ENCODE measurements at regions not wholly inside any gene's neighbourhood (a gene's known extent, or its start where the extent isn't known, plus 50 kb on each side); places are given as distances from the start of the nearest gene placed in this dataset.

DNA sequence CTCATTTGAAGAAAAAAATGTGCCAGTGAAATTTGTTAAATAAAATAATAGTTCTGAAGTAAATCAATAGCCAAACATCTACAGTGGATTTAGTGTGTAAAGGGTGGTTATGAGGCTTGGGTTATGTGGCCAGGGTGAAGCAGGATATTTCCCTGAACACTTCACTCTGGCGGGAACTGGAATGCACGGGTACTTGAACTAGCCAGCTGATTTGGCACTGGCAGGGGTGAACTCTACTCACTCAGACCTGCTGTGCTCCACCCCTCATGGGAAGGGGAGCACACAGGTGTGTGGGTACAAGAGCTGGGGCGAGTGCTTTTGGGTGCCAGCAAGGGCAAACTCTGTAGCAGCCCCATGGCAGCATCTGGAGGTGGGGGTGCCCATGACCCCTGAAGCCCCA, 278.2 kb downstream of the CALCRL start:
- FAIRE-seq = no peak
- H3K9me3 Mint-ChIP-seq (ENCODE audit: unreplicated experiment) = no peaks in the 10 kb centered on the region
- no peak overlapping the region for H3K4me2 ChIP-seq (ENCODE audit: low read length)
- TF ChIP-seq EZH2 (IDR thresholded peaks at IDR 0.05; ENCODE audit: insufficient read depth, low read length) = no peak
- TF ChIP-seq, protein P1, sequence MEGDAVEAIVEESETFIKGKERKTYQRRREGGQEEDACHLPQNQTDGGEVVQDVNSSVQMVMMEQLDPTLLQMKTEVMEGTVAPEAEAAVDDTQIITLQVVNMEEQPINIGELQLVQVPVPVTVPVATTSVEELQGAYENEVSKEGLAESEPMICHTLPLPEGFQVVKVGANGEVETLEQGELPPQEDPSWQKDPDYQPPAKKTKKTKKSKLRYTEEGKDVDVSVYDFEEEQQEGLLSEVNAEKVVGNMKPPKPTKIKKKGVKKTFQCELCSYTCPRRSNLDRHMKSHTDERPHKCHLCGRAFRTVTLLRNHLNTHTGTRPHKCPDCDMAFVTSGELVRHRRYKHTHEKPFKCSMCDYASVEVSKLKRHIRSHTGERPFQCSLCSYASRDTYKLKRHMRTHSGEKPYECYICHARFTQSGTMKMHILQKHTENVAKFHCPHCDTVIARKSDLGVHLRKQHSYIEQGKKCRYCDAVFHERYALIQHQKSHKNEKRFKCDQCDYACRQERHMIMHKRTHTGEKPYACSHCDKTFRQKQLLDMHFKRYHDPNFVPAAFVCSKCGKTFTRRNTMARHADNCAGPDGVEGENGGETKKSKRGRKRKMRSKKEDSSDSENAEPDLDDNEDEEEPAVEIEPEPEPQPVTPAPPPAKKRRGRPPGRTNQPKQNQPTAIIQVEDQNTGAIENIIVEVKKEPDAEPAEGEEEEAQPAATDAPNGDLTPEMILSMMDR (IDR thresholded peaks at IDR 0.05; ENCODE audit: insufficient read depth, low read depth, low read length) = no peak
- no peaks in the 10 kb centered on the region for H3K36me3 Mint-ChIP-seq (ENCODE audit: low read depth, unreplicated experiment)
- no peaks in the 10 kb centered on the region for H3K79me2 ChIP-seq (ENCODE audit: insufficient read depth, low read length)
- no peaks in the 10 kb centered on the region for H3K27me3 ChIP-seq (ENCODE audit: insufficient read depth, low read length)
- no peaks in the 10 kb centered on the region for H3K27me3 Mint-ChIP-seq (ENCODE audit: low read depth, unreplicated experiment)
- H3K9me3 ChIP-seq (ENCODE audit: insufficient read depth, low read depth, low read length) = no peaks in the 10 kb centered on the region
- no peaks in the 10 kb centered on the region for H3K4me1 ChIP-seq (ENCODE audit: insufficient read depth, low read length)
- no peaks in the 10 kb centered on the region for H3K36me3 ChIP-seq (ENCODE audit: insufficient read depth, low read length)
- DNase-seq (ENCODE audit: low read depth) = no peak
- no peak overlapping the region for H3K27ac ChIP-seq (ENCODE audit: low read depth, low read length)
- no peak overlapping the region for H3K9ac ChIP-seq (ENCODE audit: low read length)
- H3K27ac Mint-ChIP-seq (ENCODE audit: unreplicated experiment) = no peak overlapping the region
- H3K4me1 Mint-ChIP-seq (ENCODE audit: low read depth, unreplicated experiment) = peaks cover 2% of the 10 kb centered on the region
- H3K4me3 Mint-ChIP-seq (ENCODE audit: unreplicated experiment) = no peak overlapping the region
- no peak overlapping the region for H3K4me3 ChIP-seq (ENCODE audit: insufficient read depth, low read depth, low read length)
- no peak overlapping the region for H2AFZ ChIP-seq (ENCODE audit: low read depth, low read length)
- H4K20me1 ChIP-seq (ENCODE audit: insufficient read depth, low read length) = no peaks in the 10 kb centered on the region

DNA sequence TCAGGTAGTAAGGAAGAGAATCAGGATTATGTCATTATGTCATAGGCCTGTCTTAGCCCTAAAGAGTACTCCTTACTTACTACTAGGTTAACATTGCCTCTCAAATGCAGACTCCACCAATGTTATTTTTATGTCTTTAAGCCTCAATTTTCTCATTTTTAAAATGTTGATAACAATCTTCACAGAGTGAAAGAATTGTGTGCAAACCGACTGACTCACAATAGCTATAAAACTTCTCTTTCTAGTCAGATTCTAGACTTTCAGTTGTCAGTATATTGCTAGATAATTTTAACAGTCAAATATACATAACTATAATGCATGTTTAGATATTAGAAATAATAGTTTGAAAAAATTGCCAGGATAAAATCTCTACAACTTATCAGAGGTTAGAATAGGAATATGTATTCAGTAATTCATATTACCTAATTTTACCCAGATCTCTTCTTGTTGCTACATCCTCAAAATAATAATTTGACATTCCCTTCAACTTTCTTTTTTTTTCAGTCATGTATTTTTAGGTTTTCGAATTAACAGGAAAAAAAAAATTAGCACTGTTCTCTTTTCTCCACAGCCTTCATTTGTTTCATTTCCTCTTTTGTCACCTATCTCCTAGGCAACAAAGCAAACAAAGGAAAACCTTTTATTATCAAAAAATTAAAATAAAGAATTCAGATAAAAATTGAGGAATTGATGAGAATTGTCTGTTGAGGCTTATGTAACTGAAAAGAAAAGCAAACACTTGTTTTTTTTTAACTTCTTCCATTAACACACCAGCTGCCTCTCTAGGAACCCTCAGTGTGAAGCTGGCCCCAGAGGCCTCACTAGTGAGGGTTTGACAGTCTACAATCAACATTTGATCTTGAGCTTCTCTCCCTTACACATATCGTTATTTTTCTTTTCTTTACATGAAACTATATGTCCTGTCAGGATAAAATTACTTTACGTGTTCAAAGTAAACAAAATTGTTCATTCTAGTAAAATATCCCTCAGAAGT, 279.0 kb downstream of the CALCRL start:
- Histone ChIP-seq H3K9me3 (ENCODE audit: insufficient read depth, low read depth, low read length) (no peaks in the 10 kb centered on the region), H3K9ac (ENCODE audit: low read length) (no peak overlapping the region), H3K36me3 (ENCODE audit: insufficient read depth, low read length) (no peaks in the 10 kb centered on the region), H3K4me2 (ENCODE audit: low read length) (no peak overlapping the region), H2AFZ (ENCODE audit: low read depth, low read length) (no peak overlapping the region), H3K4me3 (ENCODE audit: insufficient read depth, low read depth, low read length) (no peak overlapping the region), H4K20me1 (ENCODE audit: insufficient read depth, low read length) (no peaks in the 10 kb centered on the region), H3K79me2 (ENCODE audit: insufficient read depth, low read length) (no peaks in the 10 kb centered on the region), H3K27ac (ENCODE audit: low read depth, low read length) (no peak overlapping the region), H3K27me3 (ENCODE audit: insufficient read depth, low read length) (no peaks in the 10 kb centered on the region), H3K4me1 (ENCODE audit: insufficient read depth, low read length) (no peaks in the 10 kb centered on the region)
- FAIRE-seq (no peak), DNase-seq (ENCODE audit: low read depth) (no peak)
- H3K27ac Mint-ChIP-seq (ENCODE audit: unreplicated experiment) = no peak overlapping the region
- H3K27me3 Mint-ChIP-seq (ENCODE audit: low read depth, unreplicated experiment) = no peaks in the 10 kb centered on the region
- H3K9me3 Mint-ChIP-seq (ENCODE audit: unreplicated experiment) = no peaks in the 10 kb centered on the region
- no peak for TF ChIP-seq EZH2 (IDR thresholded peaks at IDR 0.05; ENCODE audit: insufficient read depth, low read length)
- TF ChIP-seq, protein P1 (IDR thresholded peaks at IDR 0.05; ENCODE audit: insufficient read depth, low read depth, low read length) = no peak
- peaks cover 2% of the 10 kb centered on the region for H3K4me1 Mint-ChIP-seq (ENCODE audit: low read depth, unreplicated experiment)
- H3K36me3 Mint-ChIP-seq (ENCODE audit: low read depth, unreplicated experiment) = no peaks in the 10 kb centered on the region
- no peak overlapping the region for H3K4me3 Mint-ChIP-seq (ENCODE audit: unreplicated experiment)

DNA sequence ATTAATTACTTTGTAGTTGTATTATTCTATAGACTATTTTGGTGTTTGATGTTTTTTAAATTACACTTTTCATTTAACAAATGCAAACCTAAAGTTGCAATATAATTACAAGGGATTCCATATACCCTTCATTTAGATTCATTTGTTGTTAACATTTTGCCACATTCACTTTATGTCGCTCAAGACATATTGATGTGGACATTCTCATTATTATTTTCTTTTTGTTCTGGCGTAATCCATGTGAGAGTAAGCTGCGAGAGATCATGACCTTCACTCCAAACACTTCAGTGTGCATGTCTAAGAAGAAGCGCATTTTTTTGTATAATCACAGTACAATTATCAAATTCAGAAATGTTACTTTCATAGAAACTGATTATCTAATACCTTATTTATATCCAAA, 280.6 kb downstream of the CALCRL start:
- H3K4me3 Mint-ChIP-seq (ENCODE audit: unreplicated experiment) = no peak overlapping the region
- Histone ChIP-seq H3K27ac (ENCODE audit: low read depth, low read length) (no peak overlapping the region), H4K20me1 (ENCODE audit: insufficient read depth, low read length) (no peaks in the 10 kb centered on the region), H3K9me3 (ENCODE audit: insufficient read depth, low read depth, low read length) (no peaks in the 10 kb centered on the region), H2AFZ (ENCODE audit: low read depth, low read length) (no peak overlapping the region), H3K27me3 (ENCODE audit: insufficient read depth, low read length) (no peaks in the 10 kb centered on the region), H3K4me1 (ENCODE audit: insufficient read depth, low read length) (no peaks in the 10 kb centered on the region), H3K4me3 (ENCODE audit: insufficient read depth, low read depth, low read length) (no peak overlapping the region), H3K79me2 (ENCODE audit: insufficient read depth, low read length) (no peaks in the 10 kb centered on the region), H3K4me2 (ENCODE audit: low read length) (no peak overlapping the region), H3K9ac (ENCODE audit: low read length) (no peak overlapping the region), H3K36me3 (ENCODE audit: insufficient read depth, low read length) (no peaks in the 10 kb centered on the region)
- peaks cover 2% of the 10 kb centered on the region for H3K4me1 Mint-ChIP-seq (ENCODE audit: low read depth, unreplicated experiment)
- no peaks in the 10 kb centered on the region for H3K27me3 Mint-ChIP-seq (ENCODE audit: low read depth, unreplicated experiment)
- TF ChIP-seq, protein P1 (IDR thresholded peaks at IDR 0.05; ENCODE audit: insufficient read depth, low read depth, low read length) = no peak
- no peak for TF ChIP-seq EZH2 (IDR thresholded peaks at IDR 0.05; ENCODE audit: insufficient read depth, low read length)
- no peak overlapping the region for H3K27ac Mint-ChIP-seq (ENCODE audit: unreplicated experiment)
- DNase-seq (ENCODE audit: low read depth) = no peak
- H3K9me3 Mint-ChIP-seq (ENCODE audit: unreplicated experiment) = no peaks in the 10 kb centered on the region
- no peaks in the 10 kb centered on the region for H3K36me3 Mint-ChIP-seq (ENCODE audit: low read depth, unreplicated experiment)
- FAIRE-seq = no peak
